GM10847 (cell line): ENCODE measurements at regions not wholly inside any gene's neighbourhood (a gene's known extent, or its start where the extent isn't known, plus 50 kb on each side); places are given as distances from the start of the nearest gene placed in this dataset.

Experiments
- POLR2A ChIP-seq: IDR thresholded peaks from 2 replicates; pipeline ENCODE4 v1.6.1; 2011; ENCODE audit not compliant: insufficient read length; ENCODE audit errors: extremely low read depth

DNA sequence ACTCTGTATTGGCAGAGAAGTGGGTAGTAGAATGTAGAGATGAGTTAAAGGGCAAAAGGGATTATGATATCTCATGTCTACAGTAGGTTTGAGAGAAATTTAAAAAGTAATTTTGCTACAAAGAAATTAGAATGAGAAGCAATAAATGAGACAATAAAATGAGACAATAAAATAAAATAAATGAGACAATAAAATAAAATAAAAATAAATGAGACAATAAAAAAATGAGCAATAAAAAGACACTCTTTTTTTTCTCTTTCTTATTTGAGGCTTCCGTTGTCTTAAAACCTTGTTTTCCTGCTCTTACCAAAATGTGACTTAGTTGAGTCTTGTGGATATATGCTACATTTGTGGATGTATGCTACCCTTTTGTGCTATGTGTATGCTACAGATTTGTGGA lies 615.4 kb upstream of the PKDCC start:
- no peak for TF ChIP-seq POLR2A

DNA sequence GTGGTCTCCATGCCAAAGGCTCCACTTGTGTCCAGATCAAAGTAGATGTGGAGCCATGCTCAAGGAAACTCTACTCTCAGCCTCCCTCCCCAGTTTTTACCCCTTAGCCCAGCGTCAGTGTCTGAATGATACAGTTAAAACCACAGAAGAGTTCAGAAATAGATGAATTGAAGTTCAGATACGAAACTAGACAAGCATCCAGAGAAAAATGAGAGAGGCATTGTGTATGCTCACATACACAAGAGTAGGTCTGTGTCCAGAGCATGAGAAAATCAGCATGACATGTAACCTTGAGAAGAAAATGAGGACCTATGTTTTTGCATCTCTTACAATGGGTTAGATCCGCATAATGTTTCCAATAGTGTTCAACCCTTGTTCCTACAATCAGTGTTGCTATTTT lies 612.8 kb upstream of the PKDCC start:
- TF ChIP-seq POLR2A = no peak

DNA sequence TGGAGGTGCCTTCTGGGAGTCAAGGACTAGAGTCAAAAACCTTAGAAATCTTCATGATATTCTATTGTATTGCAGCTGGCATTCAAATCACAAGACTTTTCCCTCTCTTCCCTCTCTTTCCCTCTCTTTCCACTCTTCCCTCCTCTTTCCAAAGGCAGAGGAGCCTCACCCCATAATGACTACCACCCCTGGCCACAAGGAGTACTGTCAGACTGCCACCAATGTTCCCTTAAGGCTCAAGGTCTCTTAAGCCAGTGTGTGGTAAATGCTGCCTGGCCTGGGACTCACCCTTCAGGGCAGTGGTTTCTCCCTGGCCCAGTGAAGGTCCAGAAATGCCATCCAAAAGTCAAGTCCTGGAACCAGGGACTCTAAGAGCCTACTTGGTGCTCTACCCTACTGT lies 605.9 kb upstream of the PKDCC start:
- TF ChIP-seq POLR2A = no peak

DNA sequence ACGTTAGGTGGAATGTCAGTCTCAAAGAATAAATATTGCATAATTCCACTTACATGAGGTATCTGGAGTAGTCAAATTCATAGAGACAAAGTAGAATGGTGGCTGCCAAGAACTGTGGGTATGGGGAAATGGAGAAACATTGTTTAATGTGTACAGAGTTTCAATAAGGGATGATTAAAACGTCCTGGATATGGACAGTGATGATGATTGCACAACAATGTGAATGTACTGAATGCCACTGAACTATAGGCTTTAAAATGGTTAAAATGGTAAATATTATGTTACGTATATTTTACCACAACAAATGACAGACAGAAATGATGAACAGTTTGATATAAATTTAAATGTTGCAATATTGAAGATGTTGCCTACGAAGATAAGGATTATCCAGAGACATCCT lies 602.0 kb upstream of the PKDCC start:
- TF ChIP-seq POLR2A = no peak

DNA sequence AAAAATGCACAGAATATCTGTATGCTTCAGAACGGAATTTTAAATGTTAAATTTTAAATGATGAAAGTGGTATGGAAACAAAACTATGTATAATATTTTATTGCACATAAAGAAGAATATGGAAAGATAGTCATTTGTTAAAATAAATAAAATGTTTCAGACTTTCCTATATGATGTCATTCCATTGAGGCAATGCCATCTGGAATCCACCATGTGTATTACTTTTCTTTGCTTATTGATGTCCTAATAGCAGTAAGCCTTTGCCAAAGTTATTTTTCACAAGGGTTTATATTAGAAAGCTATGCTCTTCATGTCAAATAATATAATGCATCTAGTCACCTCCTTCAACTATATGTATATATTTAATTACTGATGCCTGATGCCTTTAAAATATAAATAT lies 601.6 kb upstream of the PKDCC start:
- TF ChIP-seq POLR2A = no peak

DNA sequence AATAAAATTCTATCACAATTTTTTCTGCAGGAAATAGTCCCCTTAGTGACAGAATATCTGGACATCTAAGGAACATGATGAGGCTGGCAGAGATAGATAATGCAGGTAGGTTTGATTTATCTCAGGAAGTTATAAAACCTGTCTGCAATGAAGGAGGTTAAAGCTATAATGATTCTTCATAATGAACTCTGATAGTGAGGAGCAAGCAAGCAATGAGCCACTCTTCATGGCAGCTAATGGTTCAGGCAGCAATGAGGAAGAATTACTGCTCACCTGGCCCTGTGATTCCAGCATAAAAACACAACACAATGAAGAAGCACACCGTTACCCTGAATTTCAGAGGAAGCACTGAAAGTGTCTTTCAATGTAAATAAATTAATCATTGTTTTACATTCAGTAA lies 599.6 kb upstream of the PKDCC start:
- TF ChIP-seq POLR2A = no peak

DNA sequence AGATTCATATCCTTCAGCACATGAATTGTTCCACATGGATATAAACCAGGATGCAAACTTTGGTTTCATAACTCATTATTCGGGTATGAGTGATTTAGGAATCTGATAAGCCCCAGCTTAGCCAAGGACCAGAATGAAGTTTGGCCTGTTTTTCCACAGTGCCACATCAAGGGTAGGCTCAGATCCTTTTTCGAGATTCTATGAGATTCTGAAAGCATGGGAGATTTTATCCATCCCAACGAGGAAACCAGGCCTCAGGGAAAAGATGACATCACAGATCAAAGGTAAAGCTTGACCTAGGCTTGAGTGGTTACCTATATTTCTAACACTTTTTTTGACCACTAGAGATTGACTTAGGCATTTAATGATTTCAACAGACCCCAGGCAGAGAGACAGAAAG lies 590.8 kb upstream of the PKDCC start:
- no peak for TF ChIP-seq POLR2A

DNA sequence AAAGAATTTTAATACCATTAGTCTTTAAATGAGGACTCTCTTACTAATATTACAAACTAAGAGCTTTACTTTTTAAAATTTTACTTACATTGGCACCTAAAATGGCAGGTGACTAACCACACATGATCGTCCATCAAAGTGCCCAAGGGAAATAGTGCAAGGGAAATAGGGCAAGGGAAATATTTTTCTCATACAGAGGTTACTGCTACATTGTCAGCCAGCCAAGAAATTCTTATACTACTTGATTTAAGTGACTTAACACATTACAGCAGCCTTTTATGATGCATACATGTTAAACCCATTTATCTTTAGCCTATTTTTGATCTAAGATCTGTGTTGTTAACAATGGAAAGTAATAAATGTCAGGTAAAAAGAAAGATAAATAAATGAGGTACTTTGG lies 587.2 kb upstream of the PKDCC start:
- TF ChIP-seq POLR2A = no peak

DNA sequence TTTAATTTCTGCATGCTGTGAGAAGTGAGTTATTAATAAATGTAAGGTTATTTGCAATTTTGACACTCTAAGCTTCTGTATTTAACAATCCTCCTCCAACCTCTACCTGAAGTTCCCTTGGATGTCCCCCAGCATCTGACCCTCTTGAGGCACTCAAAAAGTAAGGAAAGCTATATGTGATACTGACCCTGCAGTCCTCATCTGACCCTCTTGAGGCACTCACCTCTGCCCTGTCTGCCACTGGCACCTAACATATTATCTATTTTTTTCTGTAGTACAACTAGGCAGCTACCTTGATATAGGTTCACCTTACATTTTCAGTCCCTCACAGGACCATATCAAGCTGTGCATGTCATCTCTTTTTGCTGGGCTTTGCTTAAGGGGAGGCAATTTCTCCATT lies 583.4 kb upstream of the PKDCC start:
- TF ChIP-seq POLR2A = no peak

DNA sequence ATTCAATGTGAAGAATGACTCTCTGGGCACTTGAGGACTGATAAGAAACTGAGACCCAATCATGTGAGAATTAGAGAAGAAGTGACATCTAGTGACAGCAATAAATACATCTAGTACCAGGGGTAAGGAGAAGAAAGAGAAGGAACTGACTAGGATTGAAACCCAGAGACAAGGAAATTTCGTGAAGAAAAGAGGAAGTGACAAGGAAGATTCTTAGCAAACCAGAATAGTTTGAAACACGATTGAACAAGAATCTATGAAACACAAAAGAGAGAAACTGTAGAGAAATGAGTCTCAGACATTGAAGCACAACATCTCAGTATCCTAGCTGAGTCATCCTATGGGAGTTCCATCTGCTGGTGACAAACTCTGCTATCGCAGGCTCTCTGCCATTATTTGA lies 571.9 kb upstream of the PKDCC start:
- TF ChIP-seq POLR2A = no peak

DNA sequence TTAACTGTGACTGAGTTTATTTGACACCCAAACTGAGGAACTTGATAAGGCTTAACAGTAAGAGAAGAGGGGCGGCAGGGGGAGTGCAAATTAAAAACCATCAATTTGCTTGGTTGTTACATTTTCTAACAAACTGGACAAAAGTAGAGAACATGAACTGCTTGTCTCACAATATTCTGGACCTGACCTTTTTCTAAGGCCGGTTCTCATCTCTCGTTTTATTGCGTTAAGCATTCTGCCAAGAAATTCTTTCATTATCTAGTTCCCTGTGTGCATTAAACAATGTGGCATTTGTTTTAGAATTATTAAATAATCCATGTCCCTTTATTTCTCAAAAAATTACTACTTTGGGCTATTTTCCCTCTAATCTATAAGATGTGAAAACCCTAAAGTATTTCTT lies 565.2 kb upstream of the PKDCC start:
- TF ChIP-seq POLR2A = no peak

DNA sequence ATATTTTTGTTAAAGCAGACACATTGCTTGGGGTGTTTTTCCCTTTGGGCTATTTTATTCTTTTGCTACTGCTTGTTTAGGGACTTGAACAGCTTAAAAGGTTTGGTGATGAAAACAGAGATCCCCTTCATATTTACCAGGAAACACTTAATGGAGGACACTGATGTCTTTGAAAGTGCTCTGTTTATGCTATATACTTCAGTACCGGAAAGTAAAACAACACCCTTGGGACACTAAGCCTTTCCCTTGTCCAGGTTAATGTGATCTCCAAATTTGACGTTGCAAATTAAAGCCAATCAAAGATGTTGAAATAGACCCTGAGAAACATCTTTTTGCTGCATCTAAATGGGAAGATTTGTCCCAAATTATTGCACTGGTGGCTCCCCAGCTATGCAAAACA lies 564.6 kb upstream of the PKDCC start:
- TF ChIP-seq POLR2A = no peak

DNA sequence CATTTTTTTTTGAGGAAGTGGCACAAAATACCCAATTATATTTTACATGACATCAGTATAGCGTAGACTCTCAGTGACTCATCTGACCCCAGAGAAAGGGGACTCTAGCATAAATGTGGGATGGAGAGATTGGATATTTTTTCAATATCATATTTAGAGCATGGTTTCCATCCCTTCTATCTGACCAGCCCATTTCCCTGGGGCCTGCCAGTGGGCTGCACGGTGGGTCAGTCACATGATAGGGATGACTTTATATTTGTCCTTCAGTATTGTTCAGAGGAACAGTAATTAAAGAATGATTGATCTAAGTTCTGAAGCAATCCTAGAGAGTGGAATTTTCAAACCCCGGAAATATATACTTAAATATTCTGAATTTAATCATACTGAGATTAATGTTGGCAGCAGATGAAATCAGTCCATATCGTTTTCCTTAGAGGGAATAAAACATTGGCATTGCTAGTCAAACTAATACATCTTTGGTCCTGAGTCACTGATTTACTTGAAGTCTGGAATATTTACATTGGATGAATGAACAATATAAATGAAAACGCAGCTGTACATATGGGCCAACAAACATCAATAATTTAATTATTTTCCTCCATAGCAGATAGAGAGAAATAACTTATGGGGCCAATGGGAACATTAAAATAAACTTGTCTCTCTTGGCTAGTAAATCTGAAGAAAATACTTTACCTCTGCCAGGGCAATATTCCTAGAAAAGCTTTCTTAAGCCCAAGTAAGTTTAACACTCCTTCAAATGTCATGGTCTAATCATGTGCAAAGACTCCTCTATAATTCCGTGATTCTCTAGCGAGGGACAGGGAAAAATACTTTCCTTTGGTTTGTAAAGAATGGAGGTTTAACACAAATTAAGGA lies 563.6 kb upstream of the PKDCC start:
- TF ChIP-seq POLR2A = no peak

DNA sequence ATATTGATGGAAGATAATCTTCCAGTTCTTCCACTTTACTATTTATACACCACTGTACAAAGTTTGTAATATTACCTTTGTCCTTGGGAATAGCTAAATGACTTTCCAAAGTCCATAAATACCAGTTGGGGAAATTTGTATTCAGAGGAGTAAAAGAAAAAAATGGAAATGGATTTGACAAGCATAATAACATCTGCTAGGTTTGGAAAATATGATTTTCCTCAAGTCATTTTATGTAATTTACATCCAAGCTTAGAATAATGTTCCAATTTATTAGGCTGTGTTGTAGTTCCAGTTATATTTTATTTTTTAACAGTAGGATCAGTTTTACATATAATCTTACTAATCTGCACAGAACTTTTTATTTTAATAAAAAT lies 563.0 kb upstream of the PKDCC start:
- TF ChIP-seq POLR2A = no peak

DNA sequence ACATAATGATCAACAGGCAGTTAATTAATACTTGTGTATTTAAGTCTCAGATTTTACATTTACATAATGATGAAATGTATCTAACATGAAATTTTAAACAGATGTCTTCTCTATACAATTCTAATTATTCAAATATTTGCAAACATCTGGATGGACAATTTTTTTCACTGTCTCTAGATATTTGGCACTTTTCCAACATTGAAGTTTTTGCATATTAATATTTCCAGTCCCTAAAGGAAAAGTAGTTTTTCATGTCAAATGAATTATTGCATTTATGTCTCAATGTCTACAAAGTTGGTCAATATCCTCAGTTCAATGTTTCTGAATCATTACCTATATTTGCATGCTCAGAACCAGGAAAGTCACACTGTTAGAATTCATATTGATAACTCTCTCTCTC lies 560.9 kb upstream of the PKDCC start:
- TF ChIP-seq POLR2A = no peak

DNA sequence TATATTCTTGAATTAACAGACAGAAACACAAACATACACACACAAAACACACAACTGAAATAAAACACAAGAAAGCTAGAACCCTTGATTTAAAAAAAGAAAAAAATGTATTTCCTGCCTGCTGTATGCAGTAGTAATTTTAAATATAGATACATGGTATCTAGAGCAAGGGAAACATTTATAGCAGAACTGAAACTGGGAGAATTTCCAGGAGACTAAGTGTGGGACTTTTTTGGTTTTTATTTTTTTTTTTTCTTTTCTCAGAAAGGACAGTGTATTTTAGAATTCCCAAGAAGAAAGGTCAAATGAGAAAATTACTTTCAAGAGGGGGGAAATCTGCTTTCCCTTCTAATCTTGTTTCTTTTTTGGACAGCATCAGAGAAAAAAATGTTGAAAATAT lies 558.9 kb upstream of the PKDCC start:
- no peak for TF ChIP-seq POLR2A

DNA sequence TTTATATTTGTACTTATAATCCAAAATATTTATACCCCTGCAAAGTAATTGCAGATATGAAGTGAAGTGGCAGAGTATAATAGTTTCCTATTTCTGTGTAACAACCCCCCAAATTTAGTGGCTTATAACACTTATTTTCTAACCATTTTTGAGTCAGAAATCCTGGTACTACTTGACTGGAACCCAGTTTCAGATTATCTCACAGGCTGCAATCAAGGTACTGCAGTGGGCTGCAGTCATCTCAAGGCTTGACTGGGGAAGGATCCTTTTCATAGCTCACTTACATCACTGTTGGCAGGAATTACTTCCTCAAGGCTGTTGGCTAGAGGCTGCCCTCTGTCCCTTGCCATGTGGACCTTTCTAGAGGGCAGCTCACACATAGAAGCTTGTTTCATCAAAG lies 558.2 kb upstream of the PKDCC start:
- no peak for TF ChIP-seq POLR2A
